B cell (primary cell): ENCODE measurements at regions not wholly inside any gene's neighbourhood (a gene's known extent, or its start where the extent isn't known, plus 50 kb on each side); places are given as distances from the start of the nearest gene placed in this dataset.

ENCODE experiments used
- ATAC-seq: fragments of 200-7000 bp; cut with Tn5 transposase; one replicate; pipeline ENCODE4 v1.10.0; 2021; ENCODE audit warnings: low read depth, mild to moderate bottlenecking, moderate number of reproducible peaks, moderate library complexity
- CTCF ChIA-PET: fragments of 350-600 bp; sonication (Branson Sonifier 250); formaldehyde crosslinking; loops from one replicate; lab custom pipeline; 2021; ENCODE audit warnings: antibody characterized with exemption, inconsistent platforms; lab: Charles Lee
- POLR2A ChIA-PET: fragments of 350-600 bp; sonication (Branson Sonifier 250); formaldehyde crosslinking; loops from one replicate; lab custom pipeline; 2021; ENCODE audit warnings: antibody characterized with exemption; lab: Charles Lee
- DNase-seq: peaks from one replicate; pipeline ENCODE4 v3.0.0; 2013
- H2AFZ ChIP-seq: 2 replicates; pipeline ENCODE4 v1.6.1; 2012; ENCODE audit warnings: mild to moderate bottlenecking, low read depth, low read length; ENCODE audit not compliant: insufficient read depth, poor library complexity, severe bottlenecking
- H3K27ac ChIP-seq, 2 donors: 1 replicate in 1 of 2; 2 replicates in 1 of 2; pipeline ENCODE4 v1.5.1; 2012 to 2013; ENCODE audit warnings: low read length in 2 of 2, mild to moderate bottlenecking in 2 of 2, moderate library complexity in 1 of 2
- H3K27me3 ChIP-seq, 4 experiments: fragments of 200-600 bp in 1 of 4; sonication (generic) in 1 of 4; replicated peaks in 1 of 4; 1 replicate in 2 of 4; 2 replicates in 2 of 4; pipeline versions ENCODE4 v1.6.1 to v1.7.0; 2013 to 2016; ENCODE audit warnings: low read length in 3 of 4, mild to moderate bottlenecking in 2 of 4, mixed read lengths in 1 of 4, moderate library complexity in 1 of 4; ENCODE audit not compliant: insufficient read depth in 4 of 4, control insufficient read depth in 3 of 4; ENCODE audit errors: control extremely low read depth in 1 of 4
- H3K36me3 ChIP-seq, 2 experiments: replicated peaks in 1 of 2; 1 replicate in 1 of 2; 2 replicates in 1 of 2; pipeline versions ENCODE4 v1.6.1 to v1.7.1; 2013; ENCODE audit warnings: low read length in 1 of 2; ENCODE audit not compliant: insufficient read depth in 2 of 2, control insufficient read depth in 1 of 2; ENCODE audit errors: control extremely low read depth in 1 of 2, extremely low read depth in 1 of 2
- H3K4me1 ChIP-seq, 2 donors: fragments of 200-600 bp in 1 of 2; sonication (generic) in 1 of 2; 1 replicate in 1 of 2; 2 replicates in 1 of 2; pipeline versions ENCODE4 v1.5.1 to v1.6.1; 2013 to 2017; ENCODE audit warnings: low read length in 2 of 2; ENCODE audit not compliant: control insufficient read depth in 2 of 2, insufficient read depth in 2 of 2
- H3K4me2 ChIP-seq: replicated peaks from 2 replicates; pipeline ENCODE3; 2012; ENCODE audit warnings: mild to moderate bottlenecking, low read depth, low read length; ENCODE audit not compliant: poor library complexity, severe bottlenecking
- H3K4me3 ChIP-seq, 5 experiments: fragments of 200-600 bp in 1 of 5; sonication (generic) in 1 of 5; 1 replicate in 3 of 5; 2 replicates in 2 of 5; pipeline versions ENCODE4 v1.5.1 to v1.7.0; 2011 to 2016; ENCODE audit warnings: low read length in 4 of 5, mild to moderate bottlenecking in 4 of 5, low read depth in 2 of 5, control low read depth in 1 of 5, moderate library complexity in 1 of 5; ENCODE audit not compliant: insufficient read depth in 1 of 5; ENCODE audit errors: control extremely low read depth in 1 of 5, extremely low read depth in 1 of 5
- H3K79me2 ChIP-seq: fragments of 200-600 bp; sonication (generic); one replicate; pipeline ENCODE4 v1.6.0; 2016; ENCODE audit warnings: low read length; ENCODE audit not compliant: control insufficient read depth, insufficient read depth
- H3K9ac ChIP-seq: fragments of 200-600 bp; sonication (generic); 2 replicates; pipeline ENCODE4 v1.6.1; 2017; ENCODE audit warnings: mild to moderate bottlenecking, low read length, moderate library complexity
- H3K9me3 ChIP-seq, 3 donors: one replicate each; pipeline versions ENCODE4 v1.6.1 to v1.7.1; 2013; ENCODE audit warnings: low read length in 2 of 3; ENCODE audit not compliant: control insufficient read depth in 2 of 3, insufficient read depth in 1 of 3; ENCODE audit errors: control extremely low read depth in 1 of 3
- H4K20me1 ChIP-seq: 2 replicates; pipeline ENCODE4 v1.6.0; 2012; ENCODE audit warnings: mild to moderate bottlenecking, low read length; ENCODE audit not compliant: insufficient read depth, control insufficient read depth, poor library complexity, severe bottlenecking
- H3K27ac Mint-ChIP-seq: one replicate; pipeline ENCODE4 v1.8.0; 2021; ENCODE audit warnings: mixed read lengths
- H3K27me3 Mint-ChIP-seq: one replicate; pipeline ENCODE4 v1.8.0; 2021; ENCODE audit warnings: mixed read lengths
- H3K4me1 Mint-ChIP-seq: one replicate; pipeline ENCODE4 v1.8.0; 2021; ENCODE audit warnings: mixed read lengths
- H3K4me3 Mint-ChIP-seq: one replicate; pipeline ENCODE4 v1.8.0; 2021; ENCODE audit warnings: mixed read lengths
- H3K9me3 Mint-ChIP-seq: one replicate; pipeline ENCODE4 v1.8.0; 2022; ENCODE audit warnings: mixed read lengths; ENCODE audit not compliant: insufficient read depth
- EZH2 ChIP-seq: IDR thresholded peaks from 2 replicates; pipeline ENCODE4 v1.6.1; 2012; ENCODE audit warnings: borderline replicate concordance, low read depth, mild to moderate bottlenecking, moderate library complexity, low read length; ENCODE audit not compliant: insufficient read depth, poor library complexity, severe bottlenecking
- WGBS: methylation state at CpG from one replicate; pipeline ENCODE4 v1.1.5; 2013; ENCODE audit warnings: missing lambda C conversion rate; ENCODE audit not compliant: insufficient coverage; 5-methylcytosine and 5-hydroxymethylcytosine counted together
- intact Hi-C: fragments of 100-400 bp; cut with micrococcal nuclease; formaldehyde crosslinking; loops from one replicate; pipeline ENCODE4 v1.10.0; 2022
- TF ChIP-seq, protein P1 (sequence below): fragments of 200-600 bp; IDR thresholded peaks from one replicate; pipeline ENCODE4 v1.8.0; 2022; ENCODE audit warnings: antibody characterized with exemption, mild to moderate bottlenecking

DNA sequence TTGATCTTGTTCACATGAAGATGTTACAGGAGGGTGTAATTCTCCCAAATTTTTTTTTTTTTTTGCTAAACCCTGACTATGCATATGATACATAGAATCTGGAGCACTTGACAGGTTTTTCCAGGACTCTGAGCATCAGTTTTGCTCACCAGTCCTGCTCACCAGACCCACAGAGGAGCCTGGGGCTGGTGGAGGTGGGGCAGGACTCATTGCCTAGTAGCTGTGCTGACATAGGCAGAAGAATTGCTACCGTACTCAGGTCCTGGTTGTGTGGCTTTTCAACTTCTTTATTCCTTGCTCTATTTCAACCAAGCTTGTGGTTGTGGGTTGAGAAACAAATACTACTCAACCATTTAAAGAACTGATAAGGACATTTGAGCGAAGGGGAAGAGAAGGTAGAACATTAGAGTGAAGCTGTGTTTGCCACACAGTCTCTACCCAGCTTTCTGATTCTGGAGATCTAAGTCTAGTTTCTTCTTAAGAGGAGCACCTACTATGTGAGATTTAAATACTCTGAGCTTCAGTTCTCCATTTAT lies 212.4 kb downstream of the UTP18 start:
- no peaks in the 10 kb centered on the region for H3K9me3 ChIP-seq
- Mint-ChIP-seq H3K9me3 (no peaks in the 10 kb centered on the region), H3K4me3 (no peak overlapping the region), H3K27me3 (peaks cover 13% of the 10 kb centered on the region), H3K4me1 (no peaks in the 10 kb centered on the region), H3K27ac (no peak overlapping the region)
- H3K79me2 ChIP-seq = no peaks in the 10 kb centered on the region
- H3K36me3 ChIP-seq = no peaks in the 10 kb centered on the region
- no peak for ATAC-seq
- intact Hi-C loops = no loop called here
- H3K9ac ChIP-seq = no peak overlapping the region
- POLR2A ChIA-PET = no interaction called here
- TF ChIP-seq, protein P1, sequence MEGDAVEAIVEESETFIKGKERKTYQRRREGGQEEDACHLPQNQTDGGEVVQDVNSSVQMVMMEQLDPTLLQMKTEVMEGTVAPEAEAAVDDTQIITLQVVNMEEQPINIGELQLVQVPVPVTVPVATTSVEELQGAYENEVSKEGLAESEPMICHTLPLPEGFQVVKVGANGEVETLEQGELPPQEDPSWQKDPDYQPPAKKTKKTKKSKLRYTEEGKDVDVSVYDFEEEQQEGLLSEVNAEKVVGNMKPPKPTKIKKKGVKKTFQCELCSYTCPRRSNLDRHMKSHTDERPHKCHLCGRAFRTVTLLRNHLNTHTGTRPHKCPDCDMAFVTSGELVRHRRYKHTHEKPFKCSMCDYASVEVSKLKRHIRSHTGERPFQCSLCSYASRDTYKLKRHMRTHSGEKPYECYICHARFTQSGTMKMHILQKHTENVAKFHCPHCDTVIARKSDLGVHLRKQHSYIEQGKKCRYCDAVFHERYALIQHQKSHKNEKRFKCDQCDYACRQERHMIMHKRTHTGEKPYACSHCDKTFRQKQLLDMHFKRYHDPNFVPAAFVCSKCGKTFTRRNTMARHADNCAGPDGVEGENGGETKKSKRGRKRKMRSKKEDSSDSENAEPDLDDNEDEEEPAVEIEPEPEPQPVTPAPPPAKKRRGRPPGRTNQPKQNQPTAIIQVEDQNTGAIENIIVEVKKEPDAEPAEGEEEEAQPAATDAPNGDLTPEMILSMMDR = no peak
- no peak for TF ChIP-seq EZH2
- H3K4me3 ChIP-seq = no peak overlapping the region
- no CpG with 5 or more reads among the region's 2 CpGs for WGBS
- H3K27me3 ChIP-seq = peaks cover 0 to 3% (median 0%) of the 10 kb centered on the region in 4 experiments
- no peak for DNase-seq
- no peak overlapping the region for H3K4me2 ChIP-seq
- no peaks in the 10 kb centered on the region for H4K20me1 ChIP-seq
- H3K4me1 ChIP-seq = no peaks in the 10 kb centered on the region
- H2AFZ ChIP-seq = no peak overlapping the region
- CTCF ChIA-PET = no interaction called here
- no peak overlapping the region for H3K27ac ChIP-seq

DNA sequence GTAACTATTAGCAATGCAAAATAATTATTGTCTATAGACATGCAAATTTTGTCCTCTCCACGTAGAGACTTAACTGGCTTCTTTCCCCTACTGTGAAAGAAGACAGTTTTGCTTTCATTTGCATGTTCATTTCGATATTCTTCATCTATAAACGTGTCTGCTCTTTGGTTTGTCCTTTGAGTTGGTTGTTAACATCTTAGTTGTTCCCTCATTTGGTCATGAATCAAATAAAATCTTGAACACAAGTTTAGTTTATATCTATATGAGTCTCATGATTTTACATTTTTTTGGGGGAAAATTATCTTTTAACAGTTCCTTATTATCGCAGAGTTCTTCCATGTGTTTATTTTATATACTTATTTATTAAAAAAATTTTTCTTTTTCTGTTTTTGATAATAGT lies 214.4 kb downstream of the UTP18 start:
- ATAC-seq = no peak
- DNase-seq = no peak
- Histone ChIP-seq H4K20me1 (no peaks in the 10 kb centered on the region), H2AFZ (no peak overlapping the region), H3K79me2 (no peaks in the 10 kb centered on the region), H3K4me2 (no peak overlapping the region), H3K27ac (no peak overlapping the region), H3K9ac (no peak overlapping the region), H3K36me3 (no peaks in the 10 kb centered on the region), H3K4me3 (no peak overlapping the region), H3K9me3 (no peaks in the 10 kb centered on the region), H3K4me1 (no peaks in the 10 kb centered on the region), H3K27me3 (peaks cover 0 to 3% (median 1%) of the 10 kb centered on the region in 4 experiments)
- Mint-ChIP-seq H3K27me3 (peaks cover 17% of the 10 kb centered on the region), H3K9me3 (peaks cover 3% of the 10 kb centered on the region), H3K4me1 (no peaks in the 10 kb centered on the region), H3K4me3 (no peak overlapping the region), H3K27ac (no peak overlapping the region)
- ChIA-PET POLR2A (no interaction called here), CTCF (interaction anchor here (0.6 kb wide), 1 partner anchor 11 kb away, joined by 3 read pairs; no protein-coding TSS in a partner anchor)
- intact Hi-C loops = no loop called here
- TF ChIP-seq, protein P1 = no peak
- no peak for TF ChIP-seq EZH2
- no CpG with 5 or more reads among the region's 4 CpGs for WGBS
